Loucy (cell line): ENCODE measurements at regions not wholly inside any gene's neighbourhood (a gene's known extent, or its start where the extent isn't known, plus 50 kb on each side); places are given as distances from the start of the nearest gene placed in this dataset.

Experiments used
- H2AFZ ChIP-seq: fragments of 200-600 bp; sonication (generic); 2 replicates; pipeline ENCODE4 v1.6.0; 2016; ENCODE audit warnings: antibody characterized with exemption, mild to moderate bottlenecking, low read length, moderate library complexity
- H3F3A ChIP-seq: fragments of 200-600 bp; 2 replicates; pipeline ENCODE4 v1.6.0; 2016; ENCODE audit warnings: antibody characterized with exemption, low read depth, mild to moderate bottlenecking
- H3K27me3 ChIP-seq: fragments of 200-600 bp; sonication (generic); 2 replicates; pipeline ENCODE4 v1.6.1; 2014; ENCODE audit warnings: low read length, mild to moderate bottlenecking; ENCODE audit not compliant: insufficient read depth, poor library complexity, severe bottlenecking
- H3K36me3 ChIP-seq: fragments of 200-600 bp; sonication (generic); 2 replicates; pipeline ENCODE4 v1.6.1; 2016; ENCODE audit warnings: low read length; ENCODE audit not compliant: insufficient read depth
- H3K4me1 ChIP-seq: fragments of 200-600 bp; sonication (generic); 2 replicates; pipeline ENCODE4 v1.5.1; 2014; ENCODE audit warnings: low read length, mild to moderate bottlenecking; ENCODE audit not compliant: insufficient read depth, poor library complexity, severe bottlenecking
- H3K4me2 ChIP-seq: fragments of 200-600 bp; sonication (generic); 2 replicates; pipeline ENCODE4 v1.6.0; 2014; ENCODE audit warnings: antibody characterized with exemption, low read length, low read depth, mild to moderate bottlenecking; ENCODE audit not compliant: poor library complexity, severe bottlenecking
- H3K4me3 ChIP-seq: fragments of 200-600 bp; sonication (generic); 2 replicates; pipeline ENCODE4 v1.5.1; 2014; ENCODE audit warnings: low read length, mild to moderate bottlenecking, mixed read lengths; ENCODE audit not compliant: poor library complexity, severe bottlenecking
- H3K79me2 ChIP-seq: fragments of 200-600 bp; sonication (generic); 2 replicates; pipeline ENCODE4 v1.6.1; 2014; ENCODE audit warnings: low read length; ENCODE audit not compliant: insufficient read depth
- H3K9ac ChIP-seq: fragments of 200-600 bp; sonication (generic); 2 replicates; pipeline ENCODE4 v1.6.0; 2014; ENCODE audit warnings: mild to moderate bottlenecking, low read depth, low read length, moderate library complexity; ENCODE audit not compliant: poor library complexity, severe bottlenecking
- H3K9me2 ChIP-seq: fragments of 200-600 bp; sonication (generic); replicated peaks from 2 replicates; pipeline ENCODE4 v1.6.1; 2016; ENCODE audit warnings: low read depth, low read length, mixed read lengths
- H3K9me3 ChIP-seq: fragments of 200-600 bp; sonication (generic); 2 replicates; pipeline ENCODE4 v1.6.1; 2014; ENCODE audit warnings: mild to moderate bottlenecking, antibody characterized with exemption, low read length, low read depth; ENCODE audit not compliant: insufficient read depth
- H4K20me1 ChIP-seq: fragments of 200-600 bp; sonication (generic); 2 replicates; pipeline ENCODE4 v1.6.0; 2014; ENCODE audit warnings: antibody characterized with exemption, low read length, mild to moderate bottlenecking; ENCODE audit not compliant: insufficient read depth, poor library complexity, severe bottlenecking
- EZH2phosphoT487 ChIP-seq: fragments of 200-600 bp; IDR thresholded peaks from 2 replicates; pipeline ENCODE4 v1.6.1; 2018; ENCODE audit warnings: antibody characterized with exemption, mild to moderate bottlenecking, moderate library complexity, borderline replicate concordance
- TF ChIP-seq, protein P1 (sequence below): fragments of 200-600 bp; sonication (generic); conservative IDR thresholded peaks from 2 replicates; pipeline ENCODE4 v1.5.1; 2014; ENCODE audit warnings: mild to moderate bottlenecking, antibody characterized with exemption, low read length

GRCh38 chr2:100718065-100718629 is 101.8 kb upstream of the NPAS2 start:
- Histone ChIP-seq H3K4me1 (no peaks in the 10 kb centered on the region), H3K4me3 (no peak overlapping the region), H2AFZ (no peak overlapping the region), H3K4me2 (no peak overlapping the region), H3K9me2 (no peaks in the 10 kb centered on the region), H3K27me3 (no peaks in the 10 kb centered on the region), H3K9me3 (no peaks in the 10 kb centered on the region), H3K9ac (no peak overlapping the region), H3K36me3 (no peaks in the 10 kb centered on the region), H3K79me2 (no peaks in the 10 kb centered on the region), H4K20me1 (no peaks in the 10 kb centered on the region), H3F3A (no peaks in the 10 kb centered on the region)
- TF ChIP-seq, protein P1, sequence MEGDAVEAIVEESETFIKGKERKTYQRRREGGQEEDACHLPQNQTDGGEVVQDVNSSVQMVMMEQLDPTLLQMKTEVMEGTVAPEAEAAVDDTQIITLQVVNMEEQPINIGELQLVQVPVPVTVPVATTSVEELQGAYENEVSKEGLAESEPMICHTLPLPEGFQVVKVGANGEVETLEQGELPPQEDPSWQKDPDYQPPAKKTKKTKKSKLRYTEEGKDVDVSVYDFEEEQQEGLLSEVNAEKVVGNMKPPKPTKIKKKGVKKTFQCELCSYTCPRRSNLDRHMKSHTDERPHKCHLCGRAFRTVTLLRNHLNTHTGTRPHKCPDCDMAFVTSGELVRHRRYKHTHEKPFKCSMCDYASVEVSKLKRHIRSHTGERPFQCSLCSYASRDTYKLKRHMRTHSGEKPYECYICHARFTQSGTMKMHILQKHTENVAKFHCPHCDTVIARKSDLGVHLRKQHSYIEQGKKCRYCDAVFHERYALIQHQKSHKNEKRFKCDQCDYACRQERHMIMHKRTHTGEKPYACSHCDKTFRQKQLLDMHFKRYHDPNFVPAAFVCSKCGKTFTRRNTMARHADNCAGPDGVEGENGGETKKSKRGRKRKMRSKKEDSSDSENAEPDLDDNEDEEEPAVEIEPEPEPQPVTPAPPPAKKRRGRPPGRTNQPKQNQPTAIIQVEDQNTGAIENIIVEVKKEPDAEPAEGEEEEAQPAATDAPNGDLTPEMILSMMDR: no peak
- TF ChIP-seq EZH2phosphoT487: no peak

DNA sequence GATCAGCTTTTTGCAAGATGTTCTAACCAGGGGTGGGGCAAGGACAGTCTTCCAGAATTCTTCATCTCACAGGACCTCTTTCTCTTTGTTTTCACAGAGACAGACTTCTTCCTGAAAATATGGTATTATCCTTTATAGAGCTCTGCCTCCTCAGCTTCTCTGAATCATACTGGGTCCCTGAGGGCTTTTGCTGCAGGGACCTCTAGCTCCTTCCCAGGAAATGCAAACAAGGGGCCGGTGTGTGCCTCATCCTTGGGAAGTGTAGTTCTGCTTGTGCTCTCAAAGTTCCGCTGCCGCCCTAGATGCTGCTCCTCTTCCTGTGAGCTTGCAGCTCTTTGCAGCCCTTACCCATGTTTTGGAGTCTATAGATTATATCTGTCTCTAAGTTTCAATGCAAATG is 99.5 kb upstream of the NPAS2 start:
- H4K20me1 ChIP-seq: no peaks in the 10 kb centered on the region
- H3K79me2 ChIP-seq: no peaks in the 10 kb centered on the region
- no peaks in the 10 kb centered on the region for H3K9me2 ChIP-seq
- H3K9ac ChIP-seq: no peak overlapping the region
- no peak overlapping the region for H2AFZ ChIP-seq
- H3K4me2 ChIP-seq: no peak overlapping the region
- no peaks in the 10 kb centered on the region for H3K27me3 ChIP-seq
- H3K4me1 ChIP-seq: no peaks in the 10 kb centered on the region
- no peak overlapping the region for H3K4me3 ChIP-seq
- H3K9me3 ChIP-seq: no peaks in the 10 kb centered on the region
- TF ChIP-seq, protein P1: no peak
- no peak for TF ChIP-seq EZH2phosphoT487
- no peaks in the 10 kb centered on the region for H3K36me3 ChIP-seq
- no peaks in the 10 kb centered on the region for H3F3A ChIP-seq

DNA sequence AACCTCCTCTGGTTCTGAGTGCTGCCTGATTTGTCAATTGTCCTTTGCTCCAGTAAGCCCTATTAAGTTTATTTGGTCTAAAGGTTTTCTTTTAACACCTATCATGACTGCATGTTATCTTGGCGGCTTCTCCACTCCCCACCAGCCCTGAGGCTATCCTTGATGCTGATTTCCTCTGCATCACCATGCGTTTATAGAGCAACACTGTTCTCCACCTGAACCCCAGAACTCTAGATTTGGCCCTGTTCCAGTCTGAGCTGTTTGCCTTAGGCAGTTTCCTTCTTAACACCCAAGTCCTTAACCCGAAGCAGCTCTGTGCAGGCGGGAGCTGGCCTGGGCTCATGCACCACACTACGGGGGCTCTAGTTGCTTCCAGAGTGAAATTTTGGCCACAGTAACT is 98.2 kb upstream of the NPAS2 start:
- Histone ChIP-seq H3K4me2 (no peak overlapping the region), H3K4me1 (no peaks in the 10 kb centered on the region), H3K4me3 (no peak overlapping the region), H3K9me3 (no peaks in the 10 kb centered on the region), H3K9ac (no peak overlapping the region), H3K27me3 (no peaks in the 10 kb centered on the region), H2AFZ (no peak overlapping the region), H4K20me1 (no peaks in the 10 kb centered on the region), H3F3A (no peaks in the 10 kb centered on the region), H3K79me2 (no peaks in the 10 kb centered on the region), H3K36me3 (no peaks in the 10 kb centered on the region), H3K9me2 (no peaks in the 10 kb centered on the region)
- TF ChIP-seq, protein P1: no peak
